ENCODE measurements at regions not wholly inside any gene's neighbourhood (a gene's known extent, or its start where the extent isn't known, plus 50 kb on each side); places are given as distances from the start of the nearest gene placed in this dataset.

DNA sequence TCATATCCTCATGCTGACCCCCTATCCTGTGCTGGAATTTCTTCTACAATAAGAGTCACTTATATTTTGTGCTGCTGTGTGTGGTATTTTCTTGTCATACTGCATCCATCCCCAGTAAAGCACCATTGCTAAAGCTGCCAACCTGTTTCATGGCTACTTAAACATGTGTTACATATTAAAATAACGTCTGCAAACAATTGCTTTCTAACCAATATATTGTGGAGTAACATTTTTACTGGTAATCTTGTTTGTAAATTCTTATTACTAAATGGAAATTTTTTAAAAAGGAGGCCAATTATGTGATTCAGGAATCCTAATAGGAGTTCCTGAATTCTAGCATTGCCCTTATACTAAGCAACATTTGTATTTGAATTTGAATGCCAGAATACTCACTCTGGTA is 160.3 kb upstream of the VEGFC start:
- ChIA-PET CTCF (no interaction called here), POLR2A (no interaction called here)
- TF ChIP-seq FOXA1 (IDR thresholded peaks at IDR 0.05) (no peak), ZNF384 (IDR thresholded peaks at IDR 0.05) (no peak), PKNOX1 (IDR thresholded peaks at IDR 0.05) (no peak), SUZ12 (IDR thresholded peaks at IDR 0.05) (no peak), SP1 (IDR thresholded peaks at IDR 0.05) (no peak), BHLHE40 (IDR thresholded peaks at IDR 0.05; ENCODE audit: borderline replicate concordance) (no peak), L3MBTL2 (conservative IDR thresholded peaks at IDR 0.05) (no peak), FOXK2 (IDR thresholded peaks at IDR 0.05) (no peak), TARDBP (IDR thresholded peaks at IDR 0.05) (no peak), NFRKB (IDR thresholded peaks at IDR 0.05) (no peak), FOXM1 (IDR thresholded peaks at IDR 0.05; ENCODE audit: borderline replicate concordance) (no peak), ELF4 (IDR thresholded peaks at IDR 0.05) (no peak), HDGF (IDR thresholded peaks at IDR 0.05; ENCODE audit: borderline replicate concordance) (no peak), CTBP1 (IDR thresholded peaks at IDR 0.05; ENCODE audit: borderline replicate concordance) (no peak), LEF1 (IDR thresholded peaks at IDR 0.05; ENCODE audit: borderline replicate concordance) (no peak), ARNT (IDR thresholded peaks at IDR 0.05) (no peak)
- no peak for DNase-seq (ENCODE audit: extremely low spot score)

- CTCF ChIA-PET: no interaction called here
- no peak for TF ChIP-seq CTBP1 (IDR thresholded peaks at IDR 0.05; ENCODE audit: borderline replicate concordance)
- no peak for TF ChIP-seq NFRKB (IDR thresholded peaks at IDR 0.05)
- no peak for TF ChIP-seq FOXA1 (IDR thresholded peaks at IDR 0.05)
- no peak for TF ChIP-seq HDGF (IDR thresholded peaks at IDR 0.05; ENCODE audit: borderline replicate concordance)
- no peak for TF ChIP-seq ELF4 (IDR thresholded peaks at IDR 0.05)
- no peak for TF ChIP-seq BHLHE40 (IDR thresholded peaks at IDR 0.05; ENCODE audit: borderline replicate concordance)
- TF ChIP-seq LEF1 (IDR thresholded peaks at IDR 0.05; ENCODE audit: borderline replicate concordance): no peak
- TF ChIP-seq PKNOX1 (IDR thresholded peaks at IDR 0.05): no peak
- no peak for TF ChIP-seq ARNT (IDR thresholded peaks at IDR 0.05)
- TF ChIP-seq TARDBP (IDR thresholded peaks at IDR 0.05): no peak
- no peak for TF ChIP-seq FOXM1 (IDR thresholded peaks at IDR 0.05; ENCODE audit: borderline replicate concordance)
- no peak for TF ChIP-seq FOXK2 (IDR thresholded peaks at IDR 0.05)
- no peak for TF ChIP-seq ZNF384 (IDR thresholded peaks at IDR 0.05)
- no peak for TF ChIP-seq L3MBTL2 (conservative IDR thresholded peaks at IDR 0.05)
- no peak for TF ChIP-seq SP1 (IDR thresholded peaks at IDR 0.05)
- TF ChIP-seq SUZ12 (IDR thresholded peaks at IDR 0.05): no peak
- DNase-seq (ENCODE audit: extremely low spot score): no peak
- POLR2A ChIA-PET: no interaction called here
These were observed 164.8 kb upstream of the VEGFC start for GRCh38 chr4:176957353-176958118.

DNA sequence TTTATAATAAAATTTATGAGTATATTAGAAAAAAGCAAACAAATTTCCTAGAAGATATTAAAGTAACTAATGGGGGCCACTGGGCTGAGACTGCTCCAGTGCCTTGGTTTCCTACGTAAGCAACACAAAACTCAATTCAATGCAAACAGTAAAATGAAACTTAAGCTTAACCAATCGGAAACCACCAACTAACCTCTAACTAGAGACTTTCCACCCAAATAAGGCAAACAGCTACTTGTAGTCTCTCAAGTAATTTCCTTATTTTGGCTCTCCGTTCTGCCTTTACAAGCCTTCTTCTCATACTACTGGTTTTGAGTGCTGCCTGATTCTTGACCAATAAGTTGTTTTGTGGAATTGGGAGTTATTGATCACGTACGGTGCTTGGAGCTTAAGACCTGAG is 167.3 kb upstream of the VEGFC start:
- no peak for TF ChIP-seq ARNT (IDR thresholded peaks at IDR 0.05)
- TF ChIP-seq LEF1 (IDR thresholded peaks at IDR 0.05; ENCODE audit: borderline replicate concordance): no peak
- ChIA-PET CTCF (no interaction called here), POLR2A (no interaction called here)
- no peak for DNase-seq (ENCODE audit: extremely low spot score)

DNA sequence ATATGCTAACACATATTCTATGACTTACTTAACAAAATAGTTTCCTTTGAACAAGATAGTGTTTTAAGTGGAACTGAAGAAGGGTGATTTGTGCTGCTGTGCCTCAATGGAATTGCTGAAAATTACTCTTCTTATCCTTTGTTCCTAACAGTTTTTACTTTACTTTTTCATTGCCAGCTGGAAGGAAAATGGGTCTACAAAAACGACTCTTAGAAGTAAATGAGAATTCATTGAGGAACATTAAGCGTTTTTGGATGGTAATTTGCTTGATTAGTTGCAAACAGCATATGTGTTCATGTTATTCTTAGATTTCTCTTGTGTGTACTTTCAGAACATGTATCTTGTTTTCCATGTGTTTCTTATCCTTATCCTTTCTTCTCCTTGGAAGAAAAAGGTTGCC is 170.4 kb upstream of the VEGFC start:
- TF ChIP-seq SP1 (IDR thresholded peaks at IDR 0.05): no peak
- TF ChIP-seq FOXM1 (IDR thresholded peaks at IDR 0.05; ENCODE audit: borderline replicate concordance): no peak
- no peak for TF ChIP-seq PKNOX1 (IDR thresholded peaks at IDR 0.05)
- no peak for TF ChIP-seq ELF4 (IDR thresholded peaks at IDR 0.05)
- TF ChIP-seq HDGF (IDR thresholded peaks at IDR 0.05; ENCODE audit: borderline replicate concordance): no peak
- no peak for TF ChIP-seq FOXK2 (IDR thresholded peaks at IDR 0.05)
- ChIA-PET CTCF (interaction anchor here (2.3 kb wide), 1 partner anchor 84 kb away, joined by 8 read pairs; no protein-coding TSS in a partner anchor), POLR2A (no interaction called here)
- DNase-seq (ENCODE audit: extremely low spot score): no peak

DNA sequence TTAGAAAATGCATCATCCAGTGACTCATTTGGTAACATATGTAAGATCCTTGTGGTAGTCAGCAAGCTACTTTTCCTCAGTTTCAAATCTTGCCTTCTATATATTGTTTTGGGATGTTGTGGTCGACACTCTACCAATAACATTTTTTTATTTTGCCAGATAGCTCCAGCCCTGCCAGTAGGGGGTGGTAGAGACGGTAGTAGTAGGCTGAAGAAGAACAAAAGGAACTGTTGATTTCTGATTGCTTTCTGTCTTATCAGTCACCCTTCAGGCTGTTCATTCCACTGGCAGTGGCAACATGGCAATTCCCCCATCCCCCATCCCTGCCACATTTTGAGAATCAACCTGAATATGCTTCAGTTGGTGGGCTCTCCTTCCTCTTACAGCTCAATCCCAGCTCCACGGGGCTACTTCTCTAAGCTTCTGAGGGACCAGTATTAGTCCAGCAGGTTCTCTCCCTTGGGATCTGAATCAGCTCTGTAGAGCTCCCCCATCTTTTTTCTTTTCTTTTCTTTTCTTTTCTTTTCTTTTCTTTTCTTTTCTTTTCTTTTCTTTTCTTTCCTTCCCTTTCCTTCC is 171.5 kb upstream of the VEGFC start:
- CTCF ChIA-PET: interaction anchor here (0.5 to 2.3 kb wide), 3 partner anchors 78 to 99 kb away, joined by 3 to 8 read pairs (median 3); no protein-coding TSS in a partner anchor
- peak; percentile 19 for DNase-seq (ENCODE audit: extremely low spot score)
- TF ChIP-seq PKNOX1 (IDR thresholded peaks at IDR 0.05) (no peak), ELF4 (IDR thresholded peaks at IDR 0.05) (no peak), SUZ12 (IDR thresholded peaks at IDR 0.05) (no peak)
- POLR2A ChIA-PET: no interaction called here

DNA sequence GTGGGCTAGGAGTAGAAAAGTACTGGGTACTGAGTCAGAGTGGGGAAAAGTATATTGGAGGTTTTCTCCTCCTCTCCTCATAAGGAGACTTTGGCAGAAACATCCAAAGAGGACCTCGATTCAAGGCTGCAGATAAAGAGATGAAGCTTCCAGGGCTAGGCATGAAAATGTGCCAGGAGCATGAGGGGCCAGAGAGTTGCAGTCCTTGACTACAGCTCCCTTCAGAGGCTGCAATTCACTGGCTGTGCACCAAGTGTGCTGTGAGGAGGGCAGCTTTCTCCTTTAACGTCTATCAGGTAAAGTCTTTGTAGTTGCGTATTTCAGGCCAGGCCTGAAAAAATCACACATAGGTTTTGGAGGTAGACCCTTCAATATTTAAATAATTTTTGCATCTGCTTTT is 174.9 kb upstream of the VEGFC start:
- no peak for DNase-seq (ENCODE audit: extremely low spot score)
- ChIA-PET POLR2A (no interaction called here), CTCF (no interaction called here)
- no peak for TF ChIP-seq TARDBP (IDR thresholded peaks at IDR 0.05)
- TF ChIP-seq ELF4 (IDR thresholded peaks at IDR 0.05): no peak
- no peak for TF ChIP-seq ZNF384 (IDR thresholded peaks at IDR 0.05)
- TF ChIP-seq CTBP1 (IDR thresholded peaks at IDR 0.05; ENCODE audit: borderline replicate concordance): no peak
- no peak for TF ChIP-seq SUZ12 (IDR thresholded peaks at IDR 0.05)
- TF ChIP-seq FOXM1 (IDR thresholded peaks at IDR 0.05; ENCODE audit: borderline replicate concordance): no peak
- TF ChIP-seq FOXA1 (IDR thresholded peaks at IDR 0.05): no peak
- no peak for TF ChIP-seq ARNT (IDR thresholded peaks at IDR 0.05)
- no peak for TF ChIP-seq FOXK2 (IDR thresholded peaks at IDR 0.05)
- no peak for TF ChIP-seq SP1 (IDR thresholded peaks at IDR 0.05)
- no peak for TF ChIP-seq BHLHE40 (IDR thresholded peaks at IDR 0.05; ENCODE audit: borderline replicate concordance)
- TF ChIP-seq NFRKB (IDR thresholded peaks at IDR 0.05): no peak
- no peak for TF ChIP-seq LEF1 (IDR thresholded peaks at IDR 0.05; ENCODE audit: borderline replicate concordance)
- TF ChIP-seq L3MBTL2 (conservative IDR thresholded peaks at IDR 0.05): no peak
- TF ChIP-seq HDGF (IDR thresholded peaks at IDR 0.05; ENCODE audit: borderline replicate concordance): no peak
- TF ChIP-seq PKNOX1 (IDR thresholded peaks at IDR 0.05): no peak

Data from HEK293T (cell line).